ENCODE measurements at regions not wholly inside any gene's neighbourhood (a gene's known extent, or its start where the extent isn't known, plus 50 kb on each side); places are given as distances from the start of the nearest gene placed in this dataset.

DNA sequence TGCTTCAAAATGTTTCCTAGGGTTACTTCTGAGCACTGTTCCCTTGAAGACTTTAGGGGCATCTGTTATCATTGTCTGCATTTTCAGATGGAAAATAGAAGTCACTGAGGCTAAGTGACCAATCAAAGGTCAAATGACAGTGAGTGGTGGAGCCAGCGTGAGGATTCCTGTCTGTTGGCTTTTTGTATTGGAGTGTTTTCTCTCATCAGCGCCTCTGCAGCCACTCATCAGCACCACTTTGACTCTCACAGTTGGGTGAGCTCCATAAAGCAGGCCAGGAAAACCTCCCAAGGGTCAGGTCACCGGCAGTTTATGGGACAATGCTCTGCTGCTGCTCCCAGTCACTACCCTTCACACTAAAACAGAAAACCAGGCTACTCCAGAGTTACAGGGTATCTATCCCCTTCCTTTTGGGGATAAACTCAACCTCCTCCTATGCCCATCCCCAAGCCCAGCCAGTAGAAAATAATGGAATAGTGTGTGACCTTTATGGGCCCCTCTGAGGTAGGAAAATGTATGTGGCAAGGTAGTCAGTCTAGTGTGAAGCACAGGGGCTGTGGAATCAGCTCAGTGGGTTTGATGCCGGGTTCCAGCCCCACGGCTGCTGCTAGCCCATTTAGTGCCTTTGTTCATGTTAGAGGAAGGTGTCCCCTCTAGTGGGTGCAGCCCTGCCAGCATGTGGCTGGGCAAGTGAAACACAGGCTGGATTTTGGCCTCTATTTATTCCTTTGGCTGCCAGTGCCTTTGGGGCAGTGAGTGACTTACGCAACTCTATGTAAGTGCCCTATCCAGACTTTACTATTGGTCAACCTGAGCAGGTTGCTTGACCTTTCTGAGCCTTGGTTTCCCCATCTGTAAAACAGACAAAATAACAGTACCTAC is 133.8 kb upstream of the CPM start:
- Histone ChIP-seq H3K23ac (ENCODE audit: insufficient read length, low read depth, low read length) (no peak overlapping the region), H2BK20ac (ENCODE audit: low read depth, low read length, poor library complexity, severe bottlenecking) (no peak overlapping the region), H3K4me2 (ENCODE audit: insufficient read depth, insufficient read length, low read length) (no peak overlapping the region), H2BK5ac (ENCODE audit: insufficient read length, low read length) (no peak overlapping the region), H3K4ac (ENCODE audit: low read depth, low read length) (no peak overlapping the region), H2BK15ac (ENCODE audit: low read depth, low read length) (no peak overlapping the region), H3K56ac (ENCODE audit: insufficient read length, low read depth, low read length) (no peak overlapping the region), H3K27me3 (ENCODE audit: insufficient read depth, low read length) (no peaks in the 10 kb centered on the region), H4K8ac (replicated peaks; ENCODE audit: insufficient read length, low read depth, low read length) (no peak overlapping the region), H3K9me3 (ENCODE audit: control insufficient read depth, low read depth, low read length) (no peaks in the 10 kb centered on the region), H3K23me2 (ENCODE audit: insufficient read length, low read depth, low read length, poor library complexity, severe bottlenecking) (no peaks in the 10 kb centered on the region), H3K18ac (ENCODE audit: insufficient read length, low read depth, low read length) (no peak overlapping the region), H2AK5ac (ENCODE audit: insufficient read length, low read length) (no peak overlapping the region), H3K9ac (ENCODE audit: extremely low read depth, insufficient read length, low read length) (no peak overlapping the region), H3K4me1 (ENCODE audit: insufficient read depth, low read length) (0 out of 2 replicates have a peak, but pooled peaks cover 2% of the 10 kb centered on the region), H3T11ph (ENCODE audit: low read length) (no peak overlapping the region), H4K20me1 (ENCODE audit: control insufficient read depth, insufficient read depth, insufficient read length) (no peaks in the 10 kb centered on the region), H3K79me1 (ENCODE audit: insufficient read depth, low read depth, low read length, poor library complexity, severe bottlenecking) (no peaks in the 10 kb centered on the region), H2BK120ac (ENCODE audit: low read depth, low read length, poor library complexity, severe bottlenecking) (no peak overlapping the region), H3K14ac (ENCODE audit: insufficient read depth, low read length) (no peak overlapping the region), H3K79me2 (ENCODE audit: insufficient read depth, low read length) (no peaks in the 10 kb centered on the region), H4K5ac (ENCODE audit: insufficient read length, low read depth, low read length) (no peak overlapping the region), H2AFZ (ENCODE audit: low read length) (no peak overlapping the region), H2BK12ac (ENCODE audit: insufficient read length, low read depth, low read length) (no peak overlapping the region), H3K27ac (ENCODE audit: insufficient read length, low read depth, low read length) (no peak overlapping the region), H4K91ac (ENCODE audit: insufficient read length, low read depth, low read length) (no peak overlapping the region)
- H3K4me3 Mint-ChIP-seq, result no peak overlapping the region
- H3K9me3 Mint-ChIP-seq, result no peaks in the 10 kb centered on the region
- H3K27me3 Mint-ChIP-seq (ENCODE audit: low read depth), result no peaks in the 10 kb centered on the region
- no CpG with 5 or more reads among the region's 6 CpGs for WGBS (ENCODE audit: extremely low coverage, insufficient read length, low lambda C conversion rate)
- H3K4me1 Mint-ChIP-seq, result peaks cover 19 to 26% of the 10 kb centered on the region in 2 experiments
- peak; percentile 39 for DNase-seq
- H3K27ac Mint-ChIP-seq, result peak overlapping the region in 2 of 3 experiments; percentile 29 to 92; a peak in 1 of 7 replicates
- H3K36me3 Mint-ChIP-seq (ENCODE audit: insufficient read depth in 1 of 3, low read depth in 3 of 3), result no peaks in the 10 kb centered on the region
- TF ChIP-seq CTCF (conservative IDR thresholded peaks at IDR 0.05), result no peak
